Smooth muscle cell of the brain vasculature (primary cell): ENCODE measurements at regions not wholly inside any gene's neighbourhood (a gene's known extent, or its start where the extent isn't known, plus 50 kb on each side); places are given as distances from the start of the nearest gene placed in this dataset.
"Not testable (repeated sequence)": the region's sequence is repeated elsewhere in the genome, so short reads cannot be mapped to it uniquely, and the experiment has no call there.

Experiments used
- DNase-seq: peaks from one replicate; pipeline ENCODE4 v3.0.0-alpha.2; 2012; ENCODE audit warnings: low read depth, low spot score

DNA sequence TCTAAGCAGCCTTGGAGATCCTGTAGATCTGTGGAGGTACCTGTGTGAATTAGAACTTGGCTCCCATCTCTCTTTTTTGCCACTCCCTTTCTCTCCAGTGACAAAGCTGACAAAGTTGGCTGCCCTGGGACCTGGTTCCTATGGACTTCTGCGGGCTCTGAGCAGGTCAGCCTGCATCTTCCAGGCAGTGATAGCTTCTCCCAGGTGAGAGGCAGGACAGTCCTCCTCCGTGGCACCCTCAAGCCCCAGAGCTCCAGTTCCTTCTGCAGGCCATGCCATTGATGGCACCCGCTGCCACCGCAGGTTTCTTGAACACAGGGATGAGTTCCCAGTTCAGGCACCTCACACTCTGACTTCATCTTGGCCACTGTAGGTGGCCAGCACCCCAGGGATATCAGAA, 73.5 kb upstream of the GRB10 start:
- no peak for DNase-seq

DNA sequence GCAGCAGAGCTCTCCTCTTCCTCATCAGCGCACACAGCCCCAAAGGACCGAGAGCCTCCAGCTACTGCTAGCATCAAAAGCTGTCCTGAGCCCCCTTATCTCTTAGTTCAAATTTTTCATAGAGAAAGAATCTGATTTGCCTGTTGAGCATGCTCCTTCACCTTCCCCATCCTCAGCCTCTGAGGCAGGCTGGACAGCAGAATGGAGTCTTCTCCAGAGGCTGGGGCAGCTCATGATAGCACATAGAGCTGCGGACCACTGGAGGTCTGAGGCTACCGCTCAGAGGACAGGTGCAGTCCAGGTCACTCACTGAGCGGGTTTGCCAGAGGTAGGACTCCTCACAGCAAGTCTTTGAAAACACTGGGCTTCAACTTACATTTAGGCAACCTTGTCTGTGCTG, 72.8 kb upstream of the GRB10 start:
- no peak for DNase-seq

DNA sequence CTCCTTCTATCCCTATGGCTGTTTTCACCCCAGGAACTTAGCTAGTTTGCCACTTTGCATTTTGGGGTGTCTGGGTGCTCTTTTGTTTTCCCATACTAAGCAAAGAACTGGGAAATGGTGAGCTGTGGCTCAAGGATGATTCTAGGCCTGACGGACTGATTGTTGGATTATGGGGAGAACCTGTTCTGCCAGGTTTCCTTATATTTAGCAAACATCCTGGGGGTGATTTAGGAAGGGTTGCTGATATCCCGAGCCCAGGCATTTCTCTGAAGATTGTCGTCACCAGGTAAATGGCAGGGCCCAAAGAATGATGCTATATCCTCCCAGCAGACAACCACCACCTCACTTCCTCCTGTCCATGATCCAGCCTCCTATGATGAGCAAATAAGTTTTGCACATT, 72.1 kb upstream of the GRB10 start:
- no peak for DNase-seq

DNA sequence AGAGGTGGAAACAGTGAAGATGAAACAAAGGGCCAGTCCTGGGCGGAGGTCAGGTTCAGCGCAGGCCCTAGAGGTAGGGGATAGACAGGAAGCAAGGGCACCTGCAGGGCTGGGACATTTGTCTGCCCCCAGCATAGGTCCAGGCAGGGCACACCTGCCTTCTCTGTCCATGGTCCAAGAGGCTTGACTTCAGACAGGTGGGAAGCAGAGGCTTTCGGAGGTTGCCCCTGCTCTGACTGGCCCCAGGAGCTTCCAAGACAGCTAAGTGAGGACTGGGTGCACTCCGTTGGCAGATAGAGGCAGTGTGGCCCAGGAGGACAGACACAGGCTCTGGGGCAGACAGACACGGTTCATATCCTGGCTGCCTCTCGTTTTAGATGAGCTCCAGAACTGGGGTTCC, 71.6 kb upstream of the GRB10 start:
- DNase-seq, result no peak

DNA sequence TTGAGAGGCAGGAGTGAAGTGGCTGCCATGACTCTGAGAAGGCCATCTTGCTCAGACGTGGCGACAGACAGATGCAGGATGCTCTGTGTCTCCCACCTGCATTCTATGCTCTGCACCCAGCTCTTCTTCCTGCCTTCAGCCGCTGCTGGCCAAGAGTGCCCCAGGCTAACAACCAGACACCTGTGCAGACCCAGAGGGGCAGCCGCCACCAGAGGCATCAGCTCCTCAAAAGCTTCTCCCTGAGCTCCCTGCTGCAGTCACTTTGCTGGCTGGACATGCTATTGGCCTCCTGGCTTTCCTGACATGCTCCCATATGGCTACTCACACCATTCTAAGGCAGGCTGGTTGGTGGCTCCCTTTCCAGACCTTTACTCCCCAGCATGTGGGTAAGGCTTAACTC, 70.6 kb upstream of the GRB10 start:
- DNase-seq, result no peak

DNA sequence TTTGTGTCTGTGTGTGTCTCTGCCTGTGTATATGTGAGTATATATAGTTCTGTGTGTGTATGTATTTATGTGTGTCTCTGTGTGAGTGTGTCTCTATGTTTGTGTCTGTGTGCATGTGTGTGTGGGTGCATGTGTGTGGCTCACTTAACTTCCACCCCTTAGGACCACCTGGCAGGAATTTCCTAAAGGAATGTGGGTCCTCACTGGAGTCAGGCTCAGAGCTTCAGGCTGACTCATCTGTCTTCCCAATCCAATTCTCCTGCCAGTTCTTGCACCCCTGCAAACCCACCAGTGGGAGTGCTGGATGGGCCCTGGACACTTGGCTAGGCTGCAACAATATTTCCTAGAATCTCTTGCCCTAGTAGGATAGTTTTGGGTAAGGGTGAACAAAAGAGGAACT, 70.2 kb upstream of the GRB10 start:
- no peak for DNase-seq

DNA sequence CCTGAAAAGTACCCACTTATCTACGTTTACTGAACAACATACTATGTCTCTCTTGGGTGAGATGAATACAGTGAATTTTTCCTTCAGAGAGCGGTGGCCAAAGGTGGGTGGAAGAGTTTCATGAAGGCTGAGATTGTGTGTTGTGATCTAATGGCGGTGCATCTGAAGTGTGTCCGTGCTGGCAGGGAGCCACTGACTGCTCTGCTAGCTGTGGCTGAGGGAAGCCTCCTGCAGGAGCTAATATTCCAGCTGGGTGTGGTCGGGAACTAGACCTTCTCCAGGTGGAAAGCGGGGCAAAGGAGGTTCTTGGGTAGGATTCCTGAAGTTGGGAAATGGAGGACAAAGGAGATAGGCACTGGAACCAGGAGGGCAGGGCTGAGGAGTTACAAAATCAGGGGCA, 69.2 kb upstream of the GRB10 start:
- DNase-seq, result no peak

DNA sequence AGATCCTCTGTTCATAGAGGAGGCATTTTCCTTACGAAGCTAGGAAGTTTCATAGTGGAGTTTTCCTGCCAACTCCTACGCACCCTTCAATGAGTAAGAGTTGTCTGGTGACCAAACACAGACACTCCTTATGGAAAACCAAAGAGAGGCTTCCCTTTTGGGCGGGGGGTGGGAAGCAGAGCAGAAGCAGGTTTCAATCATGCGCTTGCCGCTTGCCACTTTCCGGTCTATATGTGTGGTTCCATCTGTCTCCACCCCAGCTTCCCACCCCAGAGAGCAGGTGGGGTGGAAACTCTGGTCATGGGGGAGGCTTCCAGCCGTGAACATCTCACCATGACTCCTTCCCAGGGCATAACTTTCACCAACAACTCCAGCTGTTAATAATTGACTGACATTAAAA, 68.8 kb upstream of the GRB10 start:
- no peak for DNase-seq

DNA sequence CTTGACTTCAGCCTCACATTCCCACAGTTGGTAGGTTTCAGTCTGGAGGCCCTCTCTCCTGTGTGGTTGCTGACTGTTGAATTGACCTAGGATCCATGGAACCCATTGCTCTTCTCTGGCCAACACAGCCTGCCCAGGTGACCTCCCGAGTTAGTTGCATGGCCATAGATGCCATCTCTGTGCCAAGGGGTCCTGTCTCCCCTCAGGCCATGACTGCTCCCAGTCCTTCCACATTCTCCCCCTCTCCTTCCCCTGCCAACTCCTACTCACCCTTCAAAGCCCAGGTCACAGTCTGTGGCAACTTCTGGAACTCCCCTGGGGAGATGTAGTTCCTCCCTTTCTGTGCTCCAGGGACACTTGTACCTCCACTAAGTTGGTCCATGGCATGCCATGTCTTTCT, 67.3 kb upstream of the GRB10 start:
- no peak for DNase-seq

DNA sequence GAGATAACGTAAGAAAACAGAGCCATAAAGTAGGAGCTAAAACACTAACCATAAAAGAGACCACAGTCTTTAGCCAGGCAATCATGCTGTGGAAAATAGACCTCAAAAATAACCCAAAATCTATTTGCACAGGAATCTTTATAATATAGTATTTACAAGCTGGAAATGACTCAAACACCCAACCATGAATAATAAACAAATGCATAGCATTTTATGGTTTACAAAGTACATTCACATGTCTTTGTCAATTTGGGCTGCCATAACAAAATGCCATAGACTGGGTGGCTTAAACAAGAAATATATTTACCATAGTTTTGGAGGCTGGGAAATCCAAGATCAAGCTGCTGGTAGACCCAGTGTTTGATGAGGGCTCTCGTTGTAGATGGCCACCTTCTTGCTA, 65.5 kb upstream of the GRB10 start:
- DNase-seq, result no peak

DNA sequence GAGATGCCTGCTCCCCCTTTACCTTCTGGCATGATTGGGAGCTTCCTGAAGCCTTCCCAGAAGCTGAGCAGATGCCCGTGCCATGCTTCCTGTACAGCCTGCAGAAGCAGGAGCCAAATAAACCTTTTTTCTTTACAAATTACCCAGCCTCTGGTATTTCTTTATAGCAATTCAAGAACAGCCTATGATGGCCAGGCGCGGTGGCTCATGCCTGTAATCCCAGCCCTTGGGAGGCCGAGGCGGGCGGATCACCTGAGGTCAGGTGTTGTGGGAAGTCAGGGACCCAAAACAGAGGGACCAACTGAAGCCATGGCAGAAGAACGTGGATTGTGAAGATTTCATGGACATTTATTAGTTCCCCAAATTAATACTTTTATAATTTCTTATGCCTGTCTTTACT, 62.2 kb upstream of the GRB10 start:
- not testable (repeated sequence) for DNase-seq

DNA sequence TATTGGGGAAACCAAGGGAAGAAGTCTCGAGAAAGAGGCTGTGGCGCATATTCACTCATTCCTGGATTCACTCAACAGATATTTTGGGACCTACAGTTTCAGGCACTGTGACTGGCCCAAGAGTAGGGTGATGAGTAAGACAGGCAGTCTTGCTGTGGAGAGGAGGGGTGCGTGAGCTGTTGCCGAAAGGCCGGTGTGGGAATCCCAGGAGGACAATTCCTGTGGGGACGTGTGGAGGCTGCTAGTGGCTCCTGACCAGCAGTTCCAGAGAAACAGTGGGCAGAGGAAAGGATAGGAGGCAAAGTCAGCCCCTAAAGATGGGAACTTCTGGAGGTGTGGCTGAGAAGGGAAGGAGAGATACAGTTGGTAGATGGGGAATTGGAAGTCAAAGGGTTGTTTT, 59.3 kb upstream of the GRB10 start:
- DNase-seq, result no peak

DNA sequence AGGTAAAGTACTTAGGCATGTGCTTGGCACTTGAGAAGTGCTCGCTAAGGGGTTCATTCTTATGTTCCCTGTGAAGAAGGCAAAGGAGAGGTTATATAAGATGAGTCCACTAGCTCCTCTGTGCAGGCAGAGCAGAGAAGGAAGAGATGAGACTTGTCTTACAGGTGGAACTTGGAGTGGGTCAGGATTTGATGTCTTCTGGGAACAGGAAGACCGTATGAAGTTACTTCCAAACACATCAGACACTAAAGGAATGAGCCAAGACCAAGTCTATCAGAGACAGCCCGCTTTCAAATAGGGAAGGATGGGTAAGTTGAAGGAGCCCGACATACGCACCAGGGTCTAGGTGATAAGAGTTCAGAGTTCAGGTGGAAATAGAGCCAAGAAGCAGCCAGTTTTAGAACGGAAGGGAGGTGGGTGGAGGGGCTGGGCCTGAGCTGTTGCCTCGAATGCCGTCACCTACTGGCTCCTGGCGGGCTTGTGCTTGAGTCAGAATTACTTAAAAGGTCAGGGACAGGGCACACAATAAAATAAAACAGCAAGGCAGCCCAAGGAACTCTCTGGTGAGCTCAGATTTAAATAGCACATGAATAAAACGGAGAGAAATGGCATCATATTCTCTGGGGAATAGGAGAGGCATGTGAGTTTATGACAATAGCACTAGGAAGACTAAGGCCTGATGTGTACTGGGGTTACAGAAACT, 56.1 kb upstream of the GRB10 start:
- peak; percentile 9 for DNase-seq

DNA sequence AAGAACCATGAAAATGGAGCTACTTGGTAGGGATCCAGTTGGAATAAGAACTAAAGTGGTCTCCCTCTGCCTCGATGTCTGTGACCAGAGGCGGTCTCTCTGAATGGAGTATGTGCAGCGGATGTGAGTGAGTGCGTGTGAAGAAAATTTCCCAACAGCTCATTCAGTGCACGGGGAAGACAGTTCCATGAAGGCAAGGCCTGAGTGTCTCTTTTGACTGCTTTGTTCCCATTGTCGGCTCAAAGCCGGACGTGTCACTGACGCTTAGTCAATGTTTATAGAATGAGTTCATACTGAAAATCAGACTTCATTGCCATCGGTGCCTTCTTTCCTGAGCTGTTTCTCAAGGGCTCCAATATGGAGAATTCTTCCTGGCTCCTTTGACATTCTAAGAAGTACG, 55.3 kb upstream of the GRB10 start:
- no peak for DNase-seq

DNA sequence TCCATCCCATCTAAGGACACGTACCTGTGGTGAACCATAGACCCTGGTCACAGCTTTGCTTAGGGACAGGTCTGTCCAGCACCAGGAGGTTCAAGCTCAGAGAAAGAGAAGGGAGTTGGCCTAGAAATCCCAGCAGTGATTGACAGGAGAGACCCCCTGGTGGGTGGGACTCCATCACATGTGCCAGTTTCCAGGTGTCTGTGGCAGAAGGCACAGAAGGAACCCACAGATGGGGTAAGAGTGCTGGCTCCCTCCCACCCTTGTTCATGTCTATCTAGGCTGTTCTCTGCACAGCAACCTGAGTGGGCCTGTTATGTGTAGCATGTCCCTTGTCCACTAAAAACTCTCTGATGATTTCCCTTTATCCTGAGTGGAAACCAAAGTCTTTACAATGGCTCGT, 54.0 kb upstream of the GRB10 start:
- no peak for DNase-seq

DNA sequence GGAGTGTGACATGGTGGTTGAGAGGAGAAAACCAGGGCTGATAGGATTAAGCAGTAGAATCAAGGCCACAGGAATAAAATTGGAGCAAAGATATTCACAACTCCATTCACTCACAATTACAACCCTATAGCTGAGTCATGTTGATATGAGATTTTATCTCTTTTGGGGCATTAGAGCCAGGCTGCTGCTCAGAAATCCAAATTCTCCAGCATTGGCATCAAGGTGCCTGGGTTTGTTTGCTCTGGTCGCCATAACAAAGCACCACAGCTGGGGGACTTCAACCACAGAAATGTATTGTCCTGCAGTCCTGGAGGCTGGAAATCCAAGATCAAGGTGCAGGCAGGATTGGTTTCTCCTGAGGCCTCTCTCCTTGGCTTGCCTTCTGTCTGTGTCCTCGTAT, 52.5 kb upstream of the GRB10 start:
- DNase-seq, result no peak

DNA sequence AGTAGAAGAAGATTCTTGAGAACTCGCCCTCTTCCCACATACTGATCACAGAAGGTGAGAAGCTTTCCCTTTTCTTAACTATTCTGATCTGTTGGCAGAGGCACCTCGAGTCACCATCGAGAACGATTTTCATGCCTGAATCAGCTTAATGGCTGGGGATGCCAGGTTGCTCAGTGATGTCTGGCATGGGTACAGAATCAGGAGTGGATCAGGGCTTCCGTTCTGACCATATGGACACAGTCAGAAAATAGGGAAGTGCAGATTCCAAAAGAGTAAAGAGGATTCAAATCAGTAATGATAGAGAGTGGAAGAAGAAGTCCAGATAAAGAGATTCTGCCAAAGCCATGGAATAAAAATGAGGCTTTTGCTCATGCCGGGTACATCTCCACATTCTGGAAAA, 52.0 kb upstream of the GRB10 start:
- no peak for DNase-seq

DNA sequence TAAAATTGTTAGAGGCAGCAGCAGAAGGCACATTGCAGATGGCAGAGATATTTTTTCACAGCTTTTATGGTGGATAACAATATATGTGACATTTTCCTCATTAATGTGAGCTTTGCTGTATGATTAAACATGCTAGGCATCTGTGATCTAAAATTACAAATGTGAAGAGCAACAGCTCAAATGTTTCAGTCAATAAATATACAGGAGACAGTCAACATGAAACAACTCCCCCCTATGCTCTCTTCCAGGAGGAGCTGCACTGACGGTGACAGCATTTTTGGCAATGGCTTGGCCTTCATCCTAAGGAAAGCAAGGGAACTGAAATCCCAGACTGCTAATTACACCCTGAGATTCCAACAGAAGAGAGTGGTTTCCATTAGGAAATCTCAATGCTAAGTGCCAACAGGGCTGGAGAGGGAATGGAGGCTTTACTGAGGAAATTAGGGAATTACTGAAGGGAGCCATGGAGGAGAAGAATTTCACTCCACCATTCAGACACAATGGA, 51.4 kb upstream of the GRB10 start:
- no peak for DNase-seq

DNA sequence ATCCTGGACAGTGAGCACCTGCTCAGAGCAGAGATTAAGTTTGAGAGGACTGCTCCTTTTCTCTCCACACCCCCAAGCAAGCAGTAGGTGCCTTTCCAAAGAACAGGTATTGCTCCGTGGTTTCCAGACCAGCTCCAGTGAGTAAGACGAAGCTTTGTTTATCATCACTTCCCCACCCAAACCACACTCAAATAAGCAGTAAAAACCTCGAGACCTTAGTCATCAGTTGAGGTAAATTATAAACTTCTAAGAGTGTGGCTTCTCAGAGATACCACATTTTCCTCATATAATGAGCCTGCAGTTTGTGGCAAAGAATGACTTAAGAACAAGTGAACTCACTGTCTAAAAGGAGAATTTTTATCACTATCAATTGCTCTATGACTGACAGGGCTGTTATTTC, 50.0 kb upstream of the GRB10 start:
- DNase-seq, result no peak
